Lower leg skin (tissue), 4 donors: ENCODE measurements at regions not wholly inside any gene's neighbourhood (a gene's known extent, or its start where the extent isn't known, plus 50 kb on each side); places are given as distances from the start of the nearest gene placed in this dataset.

Experiments
- DNase-seq, 2 donors: peaks; one replicate each; pipeline ENCODE4 v3.0.0-alpha.2; 2019; ENCODE audit warnings: low spot score in 2 of 2
- H3K4me3 ChIP-seq: fragments of 200-600 bp; sonication (generic); 2 replicates; pipeline ENCODE4 v1.5.1; 2017; ENCODE audit warnings: mild to moderate bottlenecking, low read depth; ENCODE audit not compliant: poor library complexity, severe bottlenecking
- POLR2A ChIP-seq, 2 donors: fragments of 450-650 bp; IDR thresholded peaks; one replicate each; pipeline ENCODE4 v1.6.1; 2016 to 2017; ENCODE audit warnings: antibody characterized with exemption in 2 of 2, mild to moderate bottlenecking in 1 of 2, moderate library complexity in 1 of 2
- WGBS, 2 donors: methylation state at CpG; one replicate each; pipeline ENCODE4 v1.1.5; 2018; 5-methylcytosine and 5-hydroxymethylcytosine counted together
- intact Hi-C: fragments of 100-400 bp; cut with DNase I; formaldehyde crosslinking; loops from one replicate; pipeline ENCODE4 v1.15.0; 2023; ENCODE audit warnings: low total_unique reads
- TF ChIP-seq, protein P1 (sequence below), 3 donors: fragments of 450-650 bp; IDR thresholded peaks; one replicate each; pipeline ENCODE4 v1.5.1; 2016; ENCODE audit warnings: antibody characterized with exemption in 3 of 3, mild to moderate bottlenecking in 3 of 3, moderate library complexity in 2 of 3

DNA sequence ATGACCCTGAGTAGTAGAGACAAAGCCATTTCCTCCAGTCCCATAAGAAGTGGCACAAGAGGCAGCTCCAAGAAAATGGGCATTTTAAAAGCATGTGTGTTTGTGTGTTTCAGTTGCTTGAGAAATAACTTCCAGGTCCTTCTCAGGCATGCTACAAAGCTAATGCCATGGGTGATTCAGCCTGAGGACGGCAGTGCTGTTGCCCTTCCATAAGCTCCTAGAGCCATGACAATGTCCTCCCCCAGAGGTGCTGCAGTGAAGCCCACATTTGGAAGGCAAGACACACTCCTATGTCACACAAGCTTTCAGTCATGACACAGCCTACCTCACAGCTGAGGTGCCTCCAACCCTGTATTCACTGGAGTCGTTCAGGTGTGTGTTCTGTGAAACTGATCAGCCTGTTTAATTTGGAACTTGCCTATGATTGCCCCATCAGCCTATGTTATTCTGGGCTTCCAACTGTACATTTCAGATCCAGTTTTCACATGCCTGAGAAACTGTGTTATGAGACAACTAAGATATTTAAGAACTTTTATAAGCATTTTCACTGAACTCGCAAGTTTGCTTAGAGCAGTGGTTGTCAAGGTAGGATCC lies 213.6 kb downstream of the FOXO1 start:
- TF ChIP-seq, protein P1, sequence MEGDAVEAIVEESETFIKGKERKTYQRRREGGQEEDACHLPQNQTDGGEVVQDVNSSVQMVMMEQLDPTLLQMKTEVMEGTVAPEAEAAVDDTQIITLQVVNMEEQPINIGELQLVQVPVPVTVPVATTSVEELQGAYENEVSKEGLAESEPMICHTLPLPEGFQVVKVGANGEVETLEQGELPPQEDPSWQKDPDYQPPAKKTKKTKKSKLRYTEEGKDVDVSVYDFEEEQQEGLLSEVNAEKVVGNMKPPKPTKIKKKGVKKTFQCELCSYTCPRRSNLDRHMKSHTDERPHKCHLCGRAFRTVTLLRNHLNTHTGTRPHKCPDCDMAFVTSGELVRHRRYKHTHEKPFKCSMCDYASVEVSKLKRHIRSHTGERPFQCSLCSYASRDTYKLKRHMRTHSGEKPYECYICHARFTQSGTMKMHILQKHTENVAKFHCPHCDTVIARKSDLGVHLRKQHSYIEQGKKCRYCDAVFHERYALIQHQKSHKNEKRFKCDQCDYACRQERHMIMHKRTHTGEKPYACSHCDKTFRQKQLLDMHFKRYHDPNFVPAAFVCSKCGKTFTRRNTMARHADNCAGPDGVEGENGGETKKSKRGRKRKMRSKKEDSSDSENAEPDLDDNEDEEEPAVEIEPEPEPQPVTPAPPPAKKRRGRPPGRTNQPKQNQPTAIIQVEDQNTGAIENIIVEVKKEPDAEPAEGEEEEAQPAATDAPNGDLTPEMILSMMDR (IDR thresholded peaks at IDR 0.05), result no peak
- no peak for TF ChIP-seq POLR2A (IDR thresholded peaks at IDR 0.05)
- intact Hi-C loops, result no loop called here
- WGBS, 2 donors, result 48 to 66% methylated on average over 3 of the region's 3 CpGs
- no peak overlapping the region for H3K4me3 ChIP-seq
- no peak for DNase-seq

DNA sequence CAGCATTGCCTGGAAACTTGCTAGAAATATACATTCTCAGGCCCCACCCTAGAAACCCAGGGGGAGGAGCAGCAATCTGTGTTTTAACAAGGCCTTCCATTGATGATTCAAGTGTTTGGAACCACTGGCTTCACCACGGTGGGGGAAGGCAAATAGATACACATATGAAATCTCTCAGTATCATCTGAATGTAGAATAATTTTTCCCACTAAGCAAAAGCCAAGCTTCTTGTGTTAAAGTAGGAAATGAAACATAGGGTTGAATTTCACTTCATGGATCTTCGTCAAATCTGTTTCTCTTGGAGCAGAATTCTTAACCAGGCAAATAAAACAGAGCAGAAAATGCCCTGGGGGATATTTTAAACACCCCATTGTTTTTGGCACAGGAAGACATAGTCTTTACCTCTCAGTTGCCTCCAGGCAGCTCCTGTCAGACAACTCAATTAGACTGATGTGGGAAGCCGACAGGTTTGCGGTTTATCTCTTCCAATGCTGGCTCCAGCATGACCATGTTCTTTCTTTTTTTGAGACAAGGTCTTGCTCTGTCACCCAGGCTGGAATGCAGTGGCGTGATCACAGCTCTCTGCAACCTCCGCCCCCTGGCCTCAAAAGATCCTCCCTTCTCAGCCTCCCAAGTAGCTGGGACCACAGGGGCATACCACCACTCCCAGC lies 213.0 kb downstream of the FOXO1 start:
- 59 to 70% methylated on average over 6 of the region's 6 CpGs for whole genome bisulfite sequencing, 2 donors
- DNase-seq, result peak in 1 of 2 donors; percentile 30
- intact Hi-C loops, result no loop called here
- H3K4me3 ChIP-seq, result no peak overlapping the region
- TF ChIP-seq, protein P1 (IDR thresholded peaks at IDR 0.05), result no peak
- TF ChIP-seq POLR2A (IDR thresholded peaks at IDR 0.05), result no peak

DNA sequence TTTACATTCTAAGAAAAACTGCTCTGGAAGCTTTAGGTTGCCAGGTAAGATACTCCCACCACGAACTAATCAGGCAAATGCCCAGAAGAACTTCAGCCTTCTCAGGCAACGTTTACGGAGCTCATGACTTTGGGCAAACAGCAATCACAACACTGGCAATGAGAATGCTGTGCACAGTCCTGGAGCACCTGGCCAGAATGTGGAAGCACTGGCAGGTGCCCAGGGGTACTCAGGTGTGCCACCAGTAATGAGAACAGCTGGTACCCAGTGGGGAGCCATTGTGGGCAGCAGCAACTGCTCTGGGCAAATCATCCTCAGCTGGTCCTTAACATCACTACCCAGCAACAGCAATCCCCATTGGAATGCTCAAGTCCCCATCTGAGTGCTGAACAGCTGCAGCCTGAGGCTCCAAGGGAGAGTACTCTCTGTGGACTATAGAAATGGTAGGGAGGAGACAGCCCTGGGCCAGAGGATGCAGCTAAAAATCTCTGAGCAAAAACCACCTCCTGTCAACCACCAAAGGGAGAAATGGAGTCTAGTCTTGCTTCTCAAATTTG lies 210.0 kb downstream of the FOXO1 start:
- DNase-seq, result no peak
- TF ChIP-seq POLR2A (IDR thresholded peaks at IDR 0.05), result no peak
- TF ChIP-seq, protein P1 (IDR thresholded peaks at IDR 0.05), result no peak
- WGBS, 2 donors, result 56 to 57% methylated on average over 3 of the region's 3 CpGs
- intact Hi-C loops, result no loop called here
- no peak overlapping the region for H3K4me3 ChIP-seq

DNA sequence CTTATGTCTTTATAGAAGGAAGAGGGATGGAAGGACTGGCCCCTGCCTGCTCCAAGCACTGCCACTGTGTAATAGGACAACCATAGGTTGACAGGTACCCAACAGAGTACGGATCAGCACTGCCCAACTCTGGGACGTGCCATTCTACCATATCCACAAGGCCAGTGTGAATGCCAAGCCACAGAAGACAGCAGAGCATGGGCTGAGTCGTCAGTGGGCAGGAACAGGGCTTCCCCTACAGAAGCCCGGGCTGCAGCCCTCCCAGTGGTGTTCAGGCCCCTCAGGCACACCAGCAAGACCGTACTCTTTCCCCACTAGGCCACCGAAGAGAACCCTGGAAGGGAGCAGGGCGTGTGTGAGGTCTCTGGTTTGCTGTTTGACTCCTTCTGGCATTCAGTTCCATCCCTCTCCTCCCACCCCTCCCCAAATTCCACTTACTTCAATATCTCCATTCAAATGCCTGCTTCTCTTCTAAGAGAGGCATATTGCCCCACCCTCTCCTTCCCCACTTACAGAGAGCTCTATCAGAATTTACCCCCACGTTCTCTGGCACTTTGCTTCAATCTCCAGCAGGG lies 209.4 kb downstream of the FOXO1 start:
- intact Hi-C loops, result no loop called here
- H3K4me3 ChIP-seq, result no peak overlapping the region
- 71 to 94% methylated on average over 8 of the region's 8 CpGs for WGBS, 2 donors
- no peak for TF ChIP-seq POLR2A (IDR thresholded peaks at IDR 0.05)
- TF ChIP-seq, protein P1 (IDR thresholded peaks at IDR 0.05), result no peak
- no peak for DNase-seq

DNA sequence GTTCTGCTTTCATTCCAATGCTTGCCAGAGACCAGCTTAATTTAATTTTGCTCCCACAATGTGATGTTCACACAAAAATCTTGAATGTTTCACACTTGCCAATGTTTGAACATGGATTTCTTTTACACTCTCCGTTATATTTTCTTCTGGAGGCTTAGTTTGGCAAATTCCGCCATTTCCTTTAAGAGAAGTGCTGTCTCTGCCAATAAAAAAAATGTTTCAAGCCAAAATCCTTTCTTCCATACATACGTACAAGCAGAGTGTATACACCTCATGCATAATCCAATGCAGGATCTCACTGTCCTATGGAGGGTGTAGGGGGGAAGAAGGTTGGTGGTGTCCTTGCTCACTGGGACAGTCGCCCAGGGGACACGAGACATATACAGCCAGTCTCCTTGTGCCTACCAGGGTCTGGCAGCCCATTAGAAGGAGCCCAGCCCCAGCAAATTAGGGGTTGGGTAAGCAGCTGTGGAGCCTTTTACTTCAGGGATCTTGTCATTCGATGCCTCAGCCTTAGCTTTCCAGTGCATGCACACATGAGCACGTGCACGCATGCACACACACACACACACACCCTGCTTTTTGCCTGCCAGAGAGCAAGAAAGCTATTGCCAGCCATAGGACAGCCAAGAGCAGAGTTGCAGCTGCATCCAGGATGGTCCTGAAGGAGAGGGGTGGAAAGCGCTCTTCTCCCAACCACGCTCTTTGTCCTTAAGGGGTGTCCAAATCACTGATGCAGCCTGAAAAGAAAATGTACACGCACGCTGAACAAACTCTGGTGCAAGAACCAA lies 208.3 kb downstream of the FOXO1 start:
- no peak for DNase-seq
- intact Hi-C loops, result no loop called here
- TF ChIP-seq POLR2A (IDR thresholded peaks at IDR 0.05), result no peak
- TF ChIP-seq, protein P1 (IDR thresholded peaks at IDR 0.05), result no peak
- WGBS, 2 donors, result 81 to 85% methylated on average over 12 of the region's 12 CpGs
- no peak overlapping the region for H3K4me3 ChIP-seq
